ENCODE measurements at regions not wholly inside any gene's neighbourhood (a gene's known extent, or its start where the extent isn't known, plus 50 kb on each side); places are given as distances from the start of the nearest gene placed in this dataset.

- TF ChIP-seq POLR2A (IDR thresholded peaks at IDR 0.05; ENCODE audit: low read depth, low read length) (no peak), POLR2AphosphoS5 (IDR thresholded peaks at IDR 0.05; ENCODE audit: low read depth, low read length) (no peak), TAF1 (IDR thresholded peaks at IDR 0.05; ENCODE audit: borderline replicate concordance, low read depth, low read length) (no peak)
These were observed 224.3 kb upstream of the FOXA2 start for GRCh38 chr20:22808628-22809027.

Data from GM12892 (cell line).